Erythroblast (primary cell): ENCODE measurements at regions not wholly inside any gene's neighbourhood (a gene's known extent, or its start where the extent isn't known, plus 50 kb on each side); places are given as distances from the start of the nearest gene placed in this dataset.

Experiments
- DNase-seq, 2 experiments: peaks; one replicate each; lab custom pipeline; 2025; lab: John Stamatoyannopoulos, UW
- GATA1 ChIP-seq: IDR thresholded peaks from 2 replicates; pipeline ENCODE4 v1.6.1; 2011; ENCODE audit warnings: low read depth, mild to moderate bottlenecking, control low read depth, low read length, moderate library complexity
- POLR2A ChIP-seq: IDR thresholded peaks from 2 replicates; pipeline ENCODE4 v1.6.1; 2011; ENCODE audit warnings: mild to moderate bottlenecking, low read length

- DNase-seq: no peak
- TF ChIP-seq GATA1 (no peak), POLR2A (no peak)
Measured at GRCh38 chr9:80649001-80649420, 1040.3 kb downstream of the TLE1 start.

- DNase-seq: no peak
- TF ChIP-seq POLR2A (no peak), GATA1 (no peak)
Measured at GRCh38 chr9:80648336-80648735, 1041.0 kb downstream of the TLE1 start.

- TF ChIP-seq GATA1: no peak
- TF ChIP-seq POLR2A: no peak
- no peak for DNase-seq
Measured at GRCh38 chr9:80646211-80646610, 1043.1 kb downstream of the TLE1 start.

GRCh38 chr9:80644044-80644443, 1045.3 kb downstream of the TLE1 start:
- TF ChIP-seq POLR2A: no peak
- no peak for TF ChIP-seq GATA1

GRCh38 chr9:80635065-80635464, 1054.3 kb downstream of the TLE1 start:
- TF ChIP-seq POLR2A (no peak), GATA1 (no peak)
- DNase-seq: no peak

More at GRCh38 chr9:80644044-80644443, 1045.3 kb downstream of the TLE1 start:
- DNase-seq: no peak

- no peak for DNase-seq
- TF ChIP-seq POLR2A (no peak), GATA1 (no peak)
Measured at GRCh38 chr9:80632041-80632440, 1057.3 kb downstream of the TLE1 start.

GRCh38 chr9:80622508-80622907, 1050.7 kb downstream of the TLE4 start:
- DNase-seq: no peak
- TF ChIP-seq POLR2A (no peak), GATA1 (no peak)

GRCh38 chr9:80619356-80619755, 1047.6 kb downstream of the TLE4 start:
- TF ChIP-seq POLR2A: no peak
- TF ChIP-seq GATA1: no peak

GRCh38 chr9:80615964-80616363, 1044.2 kb downstream of the TLE4 start:
- DNase-seq: no peak
- no peak for TF ChIP-seq GATA1

More at GRCh38 chr9:80619356-80619755, 1047.6 kb downstream of the TLE4 start:
- no peak for DNase-seq

- no peak for TF ChIP-seq POLR2A
- no peak for TF ChIP-seq GATA1
- DNase-seq: no peak
Measured at GRCh38 chr9:80605793-80606192, 1034.0 kb downstream of the TLE4 start.

- TF ChIP-seq POLR2A: no peak
- no peak for TF ChIP-seq GATA1
- no peak for DNase-seq
Measured at GRCh38 chr9:80605129-80605528, 1033.4 kb downstream of the TLE4 start.

GRCh38 chr9:80602291-80602690, 1030.5 kb downstream of the TLE4 start:
- TF ChIP-seq GATA1: no peak
- TF ChIP-seq POLR2A: no peak
- DNase-seq: no peak

- no peak for DNase-seq
- TF ChIP-seq GATA1 (no peak), POLR2A (no peak)
Measured at GRCh38 chr9:80596579-80596978, 1024.8 kb downstream of the TLE4 start.

GRCh38 chr9:80595192-80595591, 1023.4 kb downstream of the TLE4 start:
- TF ChIP-seq GATA1: no peak
- TF ChIP-seq POLR2A: no peak
- DNase-seq: no peak

- DNase-seq: no peak
- TF ChIP-seq GATA1 (no peak), POLR2A (no peak)
Measured at GRCh38 chr9:80592413-80592812, 1020.6 kb downstream of the TLE4 start.
